Anterior cingulate cortex (tissue), 58 donors: ENCODE measurements at regions not wholly inside any gene's neighbourhood (a gene's known extent, or its start where the extent isn't known, plus 50 kb on each side); places are given as distances from the start of the nearest gene placed in this dataset.
"Not testable (repeated sequence)": the region's sequence is repeated elsewhere in the genome, so short reads cannot be mapped to it uniquely, and the experiment has no call there.

Experiments used
- DNase-seq, 58 donors: peaks; one replicate each; lab custom pipeline; 2025; lab: John Stamatoyannopoulos, UW

DNA sequence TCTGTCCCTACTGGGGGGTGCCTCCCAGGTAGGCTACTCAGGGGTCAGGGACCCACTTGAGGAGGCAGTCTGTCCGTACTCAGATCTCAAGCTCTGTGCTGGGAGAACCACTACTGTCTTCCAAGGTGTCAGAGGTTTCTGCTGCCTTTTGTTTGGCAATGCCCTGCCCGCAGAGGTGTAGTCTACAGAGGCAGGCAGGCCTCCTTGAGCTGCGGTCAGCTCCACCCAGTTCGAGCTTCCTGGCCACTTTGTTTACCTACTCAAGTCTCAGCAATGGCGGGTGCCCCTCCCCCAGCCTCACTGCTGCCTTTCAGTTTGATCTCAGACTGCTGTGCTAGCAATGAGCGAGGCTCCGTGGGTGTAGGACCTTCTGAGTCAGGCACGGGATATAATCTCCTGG lies 263.1 kb upstream of the DAB2 start:
- not testable (repeated sequence) for DNase-seq

GRCh38 chr5:39680213-39680612 lies 255.4 kb upstream of the DAB2 start:
- no peak for DNase-seq

DNA sequence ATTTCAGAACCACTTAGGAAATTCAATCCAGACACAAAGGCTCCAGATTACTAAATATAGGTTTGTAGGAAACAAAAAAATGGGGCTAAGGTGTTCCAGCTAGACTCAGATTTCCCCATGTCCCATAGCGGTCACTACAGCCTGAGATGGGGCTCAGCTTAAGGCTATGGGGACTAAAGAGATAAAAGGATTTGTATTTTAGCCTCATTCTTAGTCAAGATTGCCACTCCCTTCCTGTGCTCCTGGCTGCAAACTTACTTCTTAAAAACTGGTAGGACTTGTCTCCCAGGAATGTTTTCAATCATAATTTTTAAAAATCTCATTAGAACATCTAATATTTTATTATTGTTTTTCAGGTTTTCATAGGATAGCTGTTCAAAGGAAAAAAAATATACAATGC lies 253.8 kb upstream of the DAB2 start:
- no peak for DNase-seq

DNA sequence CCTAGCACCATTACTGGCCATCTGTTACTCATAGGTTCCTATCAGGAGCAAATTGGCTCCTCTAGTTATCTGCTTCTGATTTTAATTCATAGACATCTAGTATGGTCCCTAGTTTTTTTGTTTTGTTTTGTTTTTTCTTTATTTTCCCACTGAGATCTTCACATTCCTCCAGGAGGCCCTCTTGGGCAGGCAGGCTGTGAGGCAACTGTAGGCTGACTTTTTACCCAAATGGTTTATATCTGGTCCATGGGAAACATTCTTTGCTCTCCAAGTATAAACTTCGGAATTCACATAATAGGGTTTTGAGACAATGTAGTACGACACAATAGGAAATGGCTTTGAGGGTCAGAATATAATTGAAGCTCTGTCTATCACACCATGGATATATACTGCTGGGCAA lies 250.9 kb upstream of the DAB2 start:
- DNase-seq: no peak

GRCh38 chr5:39674209-39675082 lies 249.7 kb upstream of the DAB2 start:
- DNase-seq: no peak

GRCh38 chr5:39671561-39671961 lies 246.8 kb upstream of the DAB2 start:
- DNase-seq: no peak

- no peak for DNase-seq
These were observed 246.2 kb upstream of the DAB2 start for GRCh38 chr5:39670955-39671354.

DNA sequence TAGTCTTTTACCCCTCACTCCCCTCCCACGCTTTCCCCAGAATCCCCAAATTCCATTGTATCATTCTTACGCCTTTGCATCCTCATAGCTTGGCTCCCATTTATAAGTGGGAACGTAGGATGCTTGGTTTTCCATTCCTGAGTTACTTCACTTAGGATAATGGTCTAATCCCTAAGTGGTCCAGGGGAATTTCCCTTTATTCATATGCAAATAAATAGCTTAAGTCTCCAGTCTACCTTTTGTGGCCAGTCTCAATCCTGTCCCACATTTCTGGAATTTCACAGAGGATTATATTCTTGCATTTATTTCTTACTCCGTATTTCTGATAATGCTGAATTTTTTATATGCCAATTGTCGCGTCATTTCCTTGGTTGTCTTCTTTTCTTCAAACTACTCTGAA lies 245.6 kb upstream of the DAB2 start:
- no peak for DNase-seq

GRCh38 chr5:39668980-39669379 lies 244.2 kb upstream of the DAB2 start:
- DNase-seq: no peak

DNA sequence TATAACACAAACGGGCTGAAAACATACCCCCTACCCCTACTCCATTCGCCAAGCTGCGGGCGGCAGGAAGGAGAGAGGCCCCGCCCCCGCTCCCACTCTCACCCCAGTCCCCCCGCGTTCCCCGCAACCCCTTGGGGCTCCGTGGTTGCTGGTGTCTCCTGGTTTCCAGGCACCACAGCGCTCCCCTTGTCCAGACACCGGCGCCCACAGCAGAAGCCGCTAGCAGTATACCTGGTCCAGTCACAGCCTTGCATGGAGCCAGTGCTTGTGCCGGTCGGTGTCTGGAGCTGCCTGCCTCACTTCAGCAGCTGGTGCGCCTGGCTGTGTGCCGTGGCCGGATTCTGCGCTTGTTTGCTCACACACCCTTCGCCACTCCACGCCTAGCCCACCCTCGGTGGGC lies 240.5 kb upstream of the DAB2 start:
- DNase-seq: no peak

DNA sequence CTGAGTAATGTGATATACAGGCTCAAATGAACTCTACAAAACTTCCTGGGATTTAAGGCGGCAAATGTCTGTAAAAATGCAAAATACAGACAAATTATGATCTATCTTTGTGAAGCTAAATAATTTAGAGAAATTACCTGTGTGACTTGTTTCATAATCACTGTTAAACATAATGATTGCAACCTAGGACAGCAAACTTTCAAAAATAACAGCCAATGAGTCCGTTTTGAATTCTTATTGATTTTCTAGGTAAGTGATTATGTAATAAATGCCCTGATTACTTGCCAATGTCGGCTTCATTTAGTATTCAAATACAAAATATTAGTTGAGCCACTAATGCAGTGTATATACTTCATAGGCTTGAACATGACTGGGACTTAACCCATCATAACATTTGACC lies 238.2 kb upstream of the DAB2 start:
- no peak for DNase-seq

GRCh38 chr5:39661026-39661779 lies 236.4 kb upstream of the DAB2 start:
- no peak for DNase-seq

GRCh38 chr5:39660020-39660419 lies 235.2 kb upstream of the DAB2 start:
- DNase-seq: no peak

GRCh38 chr5:39658866-39659265 lies 234.1 kb upstream of the DAB2 start:
- no peak for DNase-seq

DNA sequence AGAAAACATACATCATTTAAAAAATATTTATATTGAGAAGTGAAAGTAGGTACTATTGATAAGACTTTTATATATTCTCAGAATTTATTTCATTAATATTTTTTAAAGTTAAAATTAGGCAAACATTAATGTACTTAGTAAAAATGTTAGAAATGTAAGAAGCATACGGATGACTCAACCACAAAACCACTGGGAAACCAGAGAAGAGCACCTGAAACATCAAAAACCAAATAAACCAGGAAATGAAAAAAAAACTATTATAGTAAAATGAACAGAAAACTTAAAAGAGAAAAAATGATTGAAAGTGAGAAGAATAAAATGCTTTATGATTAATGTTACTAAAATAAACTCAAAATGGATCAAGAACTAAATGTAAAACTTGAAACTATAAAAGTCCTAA lies 233.2 kb upstream of the DAB2 start:
- DNase-seq: no peak

DNA sequence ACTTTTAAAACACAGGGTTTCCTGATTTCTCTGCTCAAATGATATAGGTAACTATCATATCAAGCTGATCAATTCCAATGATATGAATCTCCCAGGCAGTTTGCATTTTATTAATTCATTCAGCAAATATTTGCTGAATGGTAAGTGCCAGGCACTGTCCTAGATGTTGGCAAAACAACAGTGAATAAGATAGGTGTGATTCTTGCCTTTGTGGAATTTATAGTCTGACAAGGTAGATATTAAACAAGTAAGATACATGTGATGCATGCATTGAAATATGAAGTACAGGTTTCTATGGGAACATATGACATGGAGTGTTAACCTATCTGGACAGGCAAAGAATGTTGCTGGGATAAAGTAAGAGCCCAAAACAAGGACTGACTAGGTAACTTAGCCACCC lies 231.8 kb upstream of the DAB2 start:
- DNase-seq: no peak

GRCh38 chr5:39654715-39655114 lies 229.9 kb upstream of the DAB2 start:
- no peak for DNase-seq

GRCh38 chr5:39652481-39652880 lies 227.7 kb upstream of the DAB2 start:
- DNase-seq: not testable (repeated sequence)

DNA sequence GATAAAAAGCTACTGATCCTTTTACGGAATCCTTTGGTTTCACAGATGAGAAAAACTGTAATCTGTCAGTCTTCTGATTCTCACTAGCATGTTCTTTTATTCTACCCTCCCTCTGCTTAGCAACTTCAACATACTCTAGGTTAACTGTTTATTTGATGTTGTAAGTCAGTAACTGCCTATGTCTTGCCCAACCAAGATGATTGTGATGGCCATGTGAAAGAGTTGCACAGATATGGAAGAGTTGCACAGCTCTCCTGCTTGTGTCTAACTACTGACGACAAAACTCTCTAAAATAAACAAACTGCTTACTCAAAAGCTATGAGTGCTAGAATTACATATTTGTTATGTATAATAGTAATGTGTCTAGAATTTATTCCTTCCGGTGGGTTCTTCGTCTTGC lies 227.3 kb upstream of the DAB2 start:
- no peak for DNase-seq

DNA sequence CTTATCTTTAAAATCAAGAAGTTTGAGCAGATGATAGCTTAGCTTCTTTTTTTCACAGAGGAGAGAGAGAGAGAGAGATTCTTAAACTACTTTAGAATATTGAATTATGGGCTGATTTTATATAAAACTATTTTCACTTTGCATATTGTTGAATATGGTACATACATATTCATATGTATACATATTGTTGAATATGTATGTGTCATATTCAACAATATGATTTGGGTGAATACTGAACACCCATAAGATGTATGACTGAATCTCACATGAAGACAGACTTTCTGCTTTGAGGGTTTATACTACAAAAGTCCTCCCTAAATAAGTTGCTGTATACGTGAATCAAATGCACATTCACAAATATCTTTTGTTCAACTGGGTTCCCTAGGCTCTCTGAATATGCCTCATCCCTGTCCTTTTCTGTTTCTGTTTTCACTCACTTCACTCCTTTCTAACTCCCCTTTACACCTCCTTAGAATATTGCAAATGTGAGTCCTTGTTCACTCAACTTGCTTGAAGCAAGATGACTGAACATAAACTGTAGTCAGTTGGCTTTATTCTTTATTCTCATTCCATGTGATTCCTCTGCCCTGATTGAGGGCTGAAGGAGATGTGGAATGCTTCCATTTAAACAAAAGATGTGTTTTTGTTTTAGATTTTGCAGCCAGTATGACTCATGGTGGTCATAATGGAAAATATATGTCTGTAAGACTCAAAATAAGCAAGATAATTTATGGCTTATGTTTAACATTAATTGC lies 225.4 kb upstream of the DAB2 start:
- DNase-seq: no peak

DNA sequence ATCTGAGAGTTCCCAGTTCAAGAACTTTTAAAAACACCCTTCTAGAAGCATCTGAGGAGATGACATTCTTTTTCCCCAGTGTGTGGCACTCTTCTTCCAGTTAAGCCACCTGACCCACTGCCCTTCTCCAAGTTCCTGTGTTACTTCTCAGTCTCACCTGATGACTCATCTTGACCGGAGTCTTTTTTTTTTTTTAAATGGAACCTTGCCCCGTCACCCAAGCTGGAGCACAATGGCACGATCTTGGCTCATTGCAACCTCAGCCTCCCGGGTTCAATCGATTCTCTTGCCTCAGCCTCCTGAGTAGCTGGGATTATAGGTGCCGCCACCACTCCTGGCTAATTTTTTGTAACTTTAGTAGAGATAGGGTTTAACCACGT lies 224.1 kb upstream of the DAB2 start:
- DNase-seq: no peak
